PFSK-1 (cell line): ENCODE measurements at regions not wholly inside any gene's neighbourhood (a gene's known extent, or its start where the extent isn't known, plus 50 kb on each side); places are given as distances from the start of the nearest gene placed in this dataset.

Source experiments
- FOXP2 ChIP-seq: optimal IDR thresholded peaks from 2 replicates; pipeline ENCODE3; 2011; ENCODE audit warnings: borderline replicate concordance, control low read depth, inconsistent platforms; ENCODE audit not compliant: insufficient read depth; ENCODE audit errors: extremely low read length, extremely low read depth
- POLR2AphosphoS5 ChIP-seq: IDR thresholded peaks from 2 replicates; pipeline ENCODE4 v1.6.1; 2012; ENCODE audit warnings: low read depth, mild to moderate bottlenecking, control low read depth, low read length, moderate library complexity
- SIN3A ChIP-seq: IDR thresholded peaks from 2 replicates; pipeline ENCODE4 v1.6.1; 2012; ENCODE audit warnings: mild to moderate bottlenecking, low read length, moderate library complexity, borderline replicate concordance; ENCODE audit not compliant: insufficient read depth
- TAF1 ChIP-seq: IDR thresholded peaks from 2 replicates; pipeline ENCODE4 v1.6.1; 2012; ENCODE audit warnings: low read length, control low read depth, borderline replicate concordance; ENCODE audit not compliant: insufficient read depth
- TF ChIP-seq, protein P1 (sequence below), 2 experiments: IDR thresholded peaks; 2 replicates each; pipeline versions ENCODE4 v1.6.1 to v1.8.0; 2011 to 2012; ENCODE audit warnings: low read depth in 2 of 2, low read length in 2 of 2, control low read depth in 1 of 2, inconsistent platforms in 1 of 2, mild to moderate bottlenecking in 1 of 2, moderate library complexity in 1 of 2; ENCODE audit not compliant: insufficient read depth in 1 of 2

DNA sequence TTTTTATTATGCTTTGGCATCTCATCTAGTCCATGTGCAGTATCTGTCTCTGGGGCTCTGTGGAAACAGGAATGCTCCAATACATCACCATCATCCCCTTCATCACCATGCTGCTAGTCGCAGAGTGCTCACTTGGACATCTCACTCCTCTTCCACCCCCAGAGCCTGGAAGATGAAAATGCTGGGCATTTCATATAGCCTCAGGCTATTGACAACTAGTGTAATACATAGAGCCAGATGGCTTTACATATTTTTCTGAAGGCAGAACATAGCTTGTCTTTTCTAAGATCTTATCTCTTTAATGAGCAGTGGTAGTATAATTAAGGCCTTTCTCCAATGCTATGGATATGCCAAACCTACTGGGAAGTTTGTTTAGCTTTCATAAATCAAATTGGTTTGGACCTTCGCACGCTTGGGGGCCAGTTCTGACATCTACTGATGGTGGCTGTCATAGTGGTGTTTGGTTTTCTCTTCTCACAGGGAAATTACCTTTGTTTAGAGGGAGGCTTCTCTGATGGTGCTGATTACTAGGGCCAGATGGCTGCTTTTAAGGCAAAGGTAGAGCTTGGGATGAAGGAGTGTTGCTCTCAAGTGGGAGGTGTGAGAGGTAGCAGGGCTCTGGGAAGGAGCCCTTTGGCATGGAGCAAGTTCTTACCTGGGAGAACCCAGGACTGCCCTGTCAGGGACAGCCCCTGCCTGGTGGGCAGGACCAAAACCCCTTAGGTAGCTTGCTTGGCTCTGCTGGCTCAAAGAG is 63.1 kb upstream of the CXCL14 start:
- TF ChIP-seq POLR2AphosphoS5 (no peak), SIN3A (no peak), TAF1 (no peak), FOXP2 (no peak)
- TF ChIP-seq, protein P1, sequence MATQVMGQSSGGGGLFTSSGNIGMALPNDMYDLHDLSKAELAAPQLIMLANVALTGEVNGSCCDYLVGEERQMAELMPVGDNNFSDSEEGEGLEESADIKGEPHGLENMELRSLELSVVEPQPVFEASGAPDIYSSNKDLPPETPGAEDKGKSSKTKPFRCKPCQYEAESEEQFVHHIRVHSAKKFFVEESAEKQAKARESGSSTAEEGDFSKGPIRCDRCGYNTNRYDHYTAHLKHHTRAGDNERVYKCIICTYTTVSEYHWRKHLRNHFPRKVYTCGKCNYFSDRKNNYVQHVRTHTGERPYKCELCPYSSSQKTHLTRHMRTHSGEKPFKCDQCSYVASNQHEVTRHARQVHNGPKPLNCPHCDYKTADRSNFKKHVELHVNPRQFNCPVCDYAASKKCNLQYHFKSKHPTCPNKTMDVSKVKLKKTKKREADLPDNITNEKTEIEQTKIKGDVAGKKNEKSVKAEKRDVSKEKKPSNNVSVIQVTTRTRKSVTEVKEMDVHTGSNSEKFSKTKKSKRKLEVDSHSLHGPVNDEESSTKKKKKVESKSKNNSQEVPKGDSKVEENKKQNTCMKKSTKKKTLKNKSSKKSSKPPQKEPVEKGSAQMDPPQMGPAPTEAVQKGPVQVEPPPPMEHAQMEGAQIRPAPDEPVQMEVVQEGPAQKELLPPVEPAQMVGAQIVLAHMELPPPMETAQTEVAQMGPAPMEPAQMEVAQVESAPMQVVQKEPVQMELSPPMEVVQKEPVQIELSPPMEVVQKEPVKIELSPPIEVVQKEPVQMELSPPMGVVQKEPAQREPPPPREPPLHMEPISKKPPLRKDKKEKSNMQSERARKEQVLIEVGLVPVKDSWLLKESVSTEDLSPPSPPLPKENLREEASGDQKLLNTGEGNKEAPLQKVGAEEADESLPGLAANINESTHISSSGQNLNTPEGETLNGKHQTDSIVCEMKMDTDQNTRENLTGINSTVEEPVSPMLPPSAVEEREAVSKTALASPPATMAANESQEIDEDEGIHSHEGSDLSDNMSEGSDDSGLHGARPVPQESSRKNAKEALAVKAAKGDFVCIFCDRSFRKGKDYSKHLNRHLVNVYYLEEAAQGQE (IDR thresholded peaks at IDR 0.05; ENCODE audit: insufficient read depth in 1 of 2, low read depth in 2 of 2, low read length in 2 of 2): no peak

DNA sequence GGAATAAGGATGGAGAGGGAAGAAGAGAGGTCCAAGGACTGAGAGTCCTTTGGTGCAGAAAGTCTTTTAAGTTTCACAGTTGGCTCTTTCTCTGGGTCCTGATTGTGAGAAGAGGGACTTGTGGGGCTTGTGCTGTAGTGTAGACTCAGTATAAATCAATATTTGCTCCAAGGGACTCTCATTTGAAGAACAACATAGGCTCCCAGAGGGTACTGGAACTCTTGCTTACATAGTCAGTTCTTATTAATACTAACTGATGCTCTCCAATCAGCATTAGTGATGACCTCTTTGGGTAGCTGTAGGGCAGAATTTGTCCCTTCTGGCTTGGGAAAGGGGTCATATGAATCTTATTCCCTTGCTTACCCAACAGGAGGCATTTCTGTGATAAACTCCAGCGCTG is 62.5 kb upstream of the CXCL14 start:
- no peak for TF ChIP-seq FOXP2
- no peak for TF ChIP-seq TAF1
- TF ChIP-seq POLR2AphosphoS5: no peak
- TF ChIP-seq, protein P1 (IDR thresholded peaks at IDR 0.05; ENCODE audit: insufficient read depth in 1 of 2, low read depth in 2 of 2, low read length in 2 of 2): no peak
- TF ChIP-seq SIN3A: no peak

DNA sequence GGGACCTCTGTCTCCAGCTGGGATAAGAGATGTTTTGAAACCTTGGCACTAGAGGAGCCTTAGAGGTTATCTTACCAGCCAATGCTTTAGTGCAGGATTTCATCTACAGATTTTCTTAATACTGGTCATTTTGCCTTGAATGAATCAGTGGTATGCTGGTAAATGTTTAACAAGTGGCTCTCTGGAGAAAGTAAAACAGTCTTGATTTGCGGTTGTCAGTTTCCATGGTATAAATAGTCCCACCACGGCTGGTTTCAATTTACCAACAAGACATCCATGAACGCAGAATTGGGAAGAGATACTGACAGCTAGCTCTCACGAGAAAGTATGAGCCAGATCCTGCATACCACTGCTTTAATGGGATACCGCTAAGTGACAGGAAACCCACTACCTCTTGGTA is 56.7 kb upstream of the CXCL14 start:
- TF ChIP-seq SIN3A: no peak
- TF ChIP-seq POLR2AphosphoS5: no peak
- TF ChIP-seq FOXP2: no peak
- no peak for TF ChIP-seq TAF1
- TF ChIP-seq, protein P1 (IDR thresholded peaks at IDR 0.05; ENCODE audit: insufficient read depth in 1 of 2, low read depth in 2 of 2, low read length in 2 of 2): no peak

DNA sequence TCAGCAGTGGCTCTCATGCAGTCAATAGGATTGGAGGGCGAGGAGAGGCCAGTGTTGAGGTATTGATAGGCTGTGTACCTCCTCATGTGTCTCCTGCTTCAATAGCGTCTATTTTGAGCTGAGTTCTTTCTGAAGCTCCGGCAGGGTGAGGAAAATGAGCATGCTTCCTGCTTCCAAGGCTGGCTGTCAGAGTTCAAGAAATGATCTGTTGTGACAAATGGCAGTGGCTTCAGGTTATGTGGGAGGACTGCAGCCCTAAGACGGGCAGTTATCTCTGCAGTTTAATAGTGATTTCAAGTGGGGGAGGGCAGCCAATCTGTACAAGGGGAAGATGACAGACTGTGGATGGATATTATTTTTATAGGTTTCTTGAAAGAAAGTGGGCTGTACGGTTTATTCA is 54.0 kb upstream of the CXCL14 start:
- TF ChIP-seq TAF1 (no peak), POLR2AphosphoS5 (no peak), SIN3A (no peak), FOXP2 (no peak)
- TF ChIP-seq, protein P1 (IDR thresholded peaks at IDR 0.05; ENCODE audit: insufficient read depth in 1 of 2, low read depth in 2 of 2, low read length in 2 of 2): no peak

DNA sequence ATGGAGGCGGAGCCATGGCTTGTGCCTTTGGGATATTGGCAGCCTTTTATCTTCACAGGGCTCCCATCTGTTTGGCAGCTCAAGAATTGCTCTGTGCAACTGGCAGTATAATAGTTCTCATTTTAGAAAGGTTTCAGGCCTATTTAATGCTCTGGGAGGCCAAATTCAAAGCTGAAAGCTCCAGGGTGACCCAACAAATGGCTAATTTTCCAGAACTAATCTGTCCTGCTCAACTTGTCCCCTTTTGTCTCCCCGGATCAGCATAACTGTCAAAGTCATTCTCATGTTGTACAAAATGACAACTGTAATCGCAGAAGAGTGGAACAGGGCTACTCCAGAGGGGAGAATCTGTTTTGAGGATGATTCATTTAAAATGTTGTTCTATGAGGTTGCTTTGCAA is 52.6 kb upstream of the CXCL14 start:
- TF ChIP-seq SIN3A (no peak), TAF1 (no peak), POLR2AphosphoS5 (no peak), FOXP2 (no peak)
- TF ChIP-seq, protein P1 (IDR thresholded peaks at IDR 0.05; ENCODE audit: insufficient read depth in 1 of 2, low read depth in 2 of 2, low read length in 2 of 2): no peak
